GM12801 (cell line): ENCODE measurements at regions not wholly inside any gene's neighbourhood (a gene's known extent, or its start where the extent isn't known, plus 50 kb on each side); places are given as distances from the start of the nearest gene placed in this dataset.

Experiments used
- CTCF ChIP-seq: IDR thresholded peaks from one replicate; pipeline ENCODE4 v1.5.1; 2011; ENCODE audit warnings: control low read depth; ENCODE audit not compliant: insufficient read length; ENCODE audit errors: extremely low read depth

GRCh38 chr12:88725592-88726143 is 145.4 kb upstream of the KITLG start:
- TF ChIP-seq CTCF, result no peak

GRCh38 chr12:88723219-88723618 is 142.9 kb upstream of the KITLG start:
- no peak for TF ChIP-seq CTCF

GRCh38 chr12:88720785-88721650 is 140.7 kb upstream of the KITLG start:
- no peak for TF ChIP-seq CTCF

- TF ChIP-seq CTCF, result no peak
These were observed 140.0 kb upstream of the KITLG start for GRCh38 chr12:88720231-88720630.

- TF ChIP-seq CTCF, result no peak
These were observed 136.9 kb upstream of the KITLG start for GRCh38 chr12:88717188-88717587.

GRCh38 chr12:88716240-88716639 is 136.0 kb upstream of the KITLG start:
- no peak for TF ChIP-seq CTCF

- no peak for TF ChIP-seq CTCF
These were observed 135.4 kb upstream of the KITLG start for GRCh38 chr12:88715673-88716072.
